Thoracic aorta (tissue), 2 donors: ENCODE measurements at regions not wholly inside any gene's neighbourhood (a gene's known extent, or its start where the extent isn't known, plus 50 kb on each side); places are given as distances from the start of the nearest gene placed in this dataset.
"Not testable (repeated sequence)": the region's sequence is repeated elsewhere in the genome, so short reads cannot be mapped to it uniquely, and the experiment has no call there.

ENCODE experiments used
- ATAC-seq: fragments of 150-250 bp; one replicate; pipeline ENCODE4 v1.8.0; 2017; ENCODE audit warnings: low read depth; ENCODE audit not compliant: insufficient number of reproducible peaks, low FRiP score
- DNase-seq: peaks from one replicate; pipeline ENCODE4 v3.0.0-alpha.2; 2020; ENCODE audit warnings: low spot score
- H3K27ac ChIP-seq, 2 donors: fragments of 200-600 bp; sonication (generic); 1 replicate in 1 of 2; 2 replicates in 1 of 2; pipeline ENCODE4 v1.5.1; 2016; ENCODE audit warnings: mild to moderate bottlenecking in 2 of 2, moderate library complexity in 2 of 2
- H3K27me3 ChIP-seq: fragments of 200-600 bp; sonication (generic); replicated peaks from 2 replicates; pipeline ENCODE4 v1.6.0; 2016; ENCODE audit warnings: mild to moderate bottlenecking; ENCODE audit not compliant: insufficient read depth
- H3K36me3 ChIP-seq: fragments of 200-600 bp; sonication (generic); one replicate; pipeline ENCODE4 v1.5.1; 2016
- H3K4me1 ChIP-seq, 2 donors: fragments of 200-600 bp; sonication (generic); 1 replicate in 1 of 2; 2 replicates in 1 of 2; pipeline versions ENCODE4 v1.5.1 to v1.6.0; 2016; ENCODE audit warnings: low read depth in 2 of 2, mild to moderate bottlenecking in 1 of 2; ENCODE audit not compliant: control insufficient read depth in 1 of 2
- H3K4me3 ChIP-seq: fragments of 200-600 bp; sonication (generic); 2 replicates; pipeline ENCODE4 v1.5.1; 2016; ENCODE audit warnings: mild to moderate bottlenecking
- H3K9me3 ChIP-seq: fragments of 200-600 bp; sonication (generic); 2 replicates; pipeline ENCODE4 v1.5.1; 2016
- TF ChIP-seq, protein P1 (sequence below): fragments of 200-600 bp; sonication (generic); IDR thresholded peaks from one replicate; pipeline ENCODE4 v1.5.1; 2019; ENCODE audit warnings: antibody characterized with exemption

DNA sequence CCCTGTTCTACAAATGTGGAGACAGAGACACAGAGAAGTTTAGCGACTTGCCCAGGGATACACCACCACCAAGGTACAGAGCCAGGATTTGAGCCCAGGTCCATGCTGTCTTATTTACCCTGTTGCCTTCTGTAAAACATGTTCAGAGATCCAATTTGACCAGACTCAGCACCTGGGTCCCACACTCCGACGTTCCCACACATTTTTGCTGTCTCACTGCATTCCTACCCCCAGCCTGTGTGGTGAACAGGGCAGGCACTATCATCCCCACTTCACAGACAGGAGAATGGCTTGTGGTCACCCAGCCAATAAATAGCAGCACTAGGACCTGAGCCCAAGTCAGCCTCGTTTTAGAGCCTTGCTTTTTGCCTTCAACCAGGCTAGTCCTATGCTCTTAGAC lies 102.8 kb downstream of the PJA1 start:
- ATAC-seq: no peak
- no peak overlapping the region for H3K4me3 ChIP-seq
- H3K9me3 ChIP-seq: no peaks in the 10 kb centered on the region
- no peak overlapping the region for H3K27ac ChIP-seq
- no peaks in the 10 kb centered on the region for H3K4me1 ChIP-seq
- no peaks in the 10 kb centered on the region for H3K27me3 ChIP-seq
- DNase-seq: no peak
- no peaks in the 10 kb centered on the region for H3K36me3 ChIP-seq
- TF ChIP-seq, protein P1, sequence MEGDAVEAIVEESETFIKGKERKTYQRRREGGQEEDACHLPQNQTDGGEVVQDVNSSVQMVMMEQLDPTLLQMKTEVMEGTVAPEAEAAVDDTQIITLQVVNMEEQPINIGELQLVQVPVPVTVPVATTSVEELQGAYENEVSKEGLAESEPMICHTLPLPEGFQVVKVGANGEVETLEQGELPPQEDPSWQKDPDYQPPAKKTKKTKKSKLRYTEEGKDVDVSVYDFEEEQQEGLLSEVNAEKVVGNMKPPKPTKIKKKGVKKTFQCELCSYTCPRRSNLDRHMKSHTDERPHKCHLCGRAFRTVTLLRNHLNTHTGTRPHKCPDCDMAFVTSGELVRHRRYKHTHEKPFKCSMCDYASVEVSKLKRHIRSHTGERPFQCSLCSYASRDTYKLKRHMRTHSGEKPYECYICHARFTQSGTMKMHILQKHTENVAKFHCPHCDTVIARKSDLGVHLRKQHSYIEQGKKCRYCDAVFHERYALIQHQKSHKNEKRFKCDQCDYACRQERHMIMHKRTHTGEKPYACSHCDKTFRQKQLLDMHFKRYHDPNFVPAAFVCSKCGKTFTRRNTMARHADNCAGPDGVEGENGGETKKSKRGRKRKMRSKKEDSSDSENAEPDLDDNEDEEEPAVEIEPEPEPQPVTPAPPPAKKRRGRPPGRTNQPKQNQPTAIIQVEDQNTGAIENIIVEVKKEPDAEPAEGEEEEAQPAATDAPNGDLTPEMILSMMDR: no peak

DNA sequence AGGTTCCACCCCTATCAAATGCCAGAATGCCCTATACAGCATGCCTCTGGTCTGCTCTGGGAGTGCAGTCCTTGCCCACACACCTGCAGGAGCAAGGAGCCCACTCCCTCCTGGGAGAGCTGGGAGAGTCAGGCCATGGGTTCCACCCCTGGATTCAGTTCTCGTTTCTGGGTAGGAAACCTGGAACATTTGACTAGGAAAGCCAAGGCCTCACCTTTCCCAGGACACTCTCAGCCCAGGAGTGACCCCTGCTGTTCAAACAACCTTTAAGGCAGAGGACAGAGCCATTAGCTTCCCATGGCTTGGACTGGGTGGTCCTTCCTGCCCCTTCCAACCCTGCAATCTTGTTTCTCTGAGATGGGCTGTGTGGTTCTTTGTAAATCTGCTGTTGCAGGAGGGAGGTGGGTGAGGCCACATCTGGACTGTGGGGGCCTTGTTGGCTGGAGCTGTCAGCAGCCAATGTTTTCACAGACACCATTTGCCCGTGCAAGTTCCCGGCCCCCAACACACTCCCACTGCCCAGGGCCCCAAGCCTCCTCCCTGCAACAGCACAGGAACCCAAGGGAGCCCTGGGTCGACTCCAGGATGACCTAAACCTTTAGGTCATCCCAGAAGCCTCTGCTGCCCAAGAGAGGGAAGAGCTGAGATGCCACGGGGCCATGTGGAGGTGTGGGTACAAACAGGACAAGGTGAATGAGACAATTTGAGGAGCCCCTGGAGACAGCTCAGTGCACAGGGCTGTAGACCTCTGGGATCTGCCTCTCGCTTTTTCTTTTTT lies 104.4 kb downstream of the PJA1 start:
- ATAC-seq (no peak), DNase-seq (no peak)
- no peaks in the 10 kb centered on the region for H3K4me1 ChIP-seq
- H3K27ac ChIP-seq: no peak overlapping the region
- no peak overlapping the region for H3K4me3 ChIP-seq
- no peaks in the 10 kb centered on the region for H3K36me3 ChIP-seq
- H3K27me3 ChIP-seq: no peaks in the 10 kb centered on the region
- no peaks in the 10 kb centered on the region for H3K9me3 ChIP-seq
- TF ChIP-seq, protein P1: peak; percentile 32

DNA sequence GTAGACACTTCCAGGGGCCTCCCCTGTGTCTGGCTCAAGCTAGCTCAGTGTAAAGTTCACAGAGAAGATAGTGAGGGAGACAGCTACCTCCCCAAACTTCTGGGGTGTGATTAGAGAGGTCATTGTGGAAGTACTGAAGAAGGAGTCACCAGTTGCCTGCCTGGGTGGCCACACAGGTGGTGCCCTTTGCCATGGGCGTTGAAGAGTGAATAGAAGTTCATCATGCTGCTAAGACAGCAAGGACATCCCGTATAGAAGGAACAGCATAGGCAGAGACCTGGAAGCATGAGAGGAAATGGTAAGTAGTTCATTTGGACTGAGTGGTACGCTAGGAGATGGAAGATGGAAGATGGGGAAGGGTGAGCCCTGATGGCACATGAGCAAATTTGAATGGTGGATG lies 110.1 kb downstream of the PJA1 start:
- no peaks in the 10 kb centered on the region for H3K36me3 ChIP-seq
- H3K4me1 ChIP-seq: no peaks in the 10 kb centered on the region
- TF ChIP-seq, protein P1: no peak
- no peak overlapping the region for H3K4me3 ChIP-seq
- no peak for DNase-seq
- no peak overlapping the region for H3K27ac ChIP-seq
- H3K27me3 ChIP-seq: no peaks in the 10 kb centered on the region
- no peaks in the 10 kb centered on the region for H3K9me3 ChIP-seq
- ATAC-seq: no peak

DNA sequence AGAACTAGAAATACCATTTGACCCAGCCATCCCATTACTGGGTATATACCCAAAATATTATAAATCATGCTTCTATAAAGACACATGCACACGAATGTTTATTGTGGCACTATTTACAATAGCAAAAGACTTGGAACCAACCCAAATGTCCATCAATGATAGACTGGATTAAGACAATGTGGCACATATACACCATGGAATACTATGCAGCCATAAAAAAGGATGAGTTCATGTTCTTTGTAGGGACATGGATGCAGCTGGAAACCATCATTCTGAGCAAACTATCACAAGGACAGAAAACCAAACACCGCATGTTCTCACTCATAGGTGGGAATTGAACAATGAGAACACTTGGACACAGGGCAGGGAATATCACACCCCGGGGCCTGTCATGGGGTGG lies 110.8 kb downstream of the PJA1 start:
- not testable (repeated sequence) for H3K9me3 ChIP-seq, H3K27ac ChIP-seq, H3K4me1 ChIP-seq, H3K36me3 ChIP-seq, H3K4me3 ChIP-seq, ATAC-seq, H3K27me3 ChIP-seq, DNase-seq

DNA sequence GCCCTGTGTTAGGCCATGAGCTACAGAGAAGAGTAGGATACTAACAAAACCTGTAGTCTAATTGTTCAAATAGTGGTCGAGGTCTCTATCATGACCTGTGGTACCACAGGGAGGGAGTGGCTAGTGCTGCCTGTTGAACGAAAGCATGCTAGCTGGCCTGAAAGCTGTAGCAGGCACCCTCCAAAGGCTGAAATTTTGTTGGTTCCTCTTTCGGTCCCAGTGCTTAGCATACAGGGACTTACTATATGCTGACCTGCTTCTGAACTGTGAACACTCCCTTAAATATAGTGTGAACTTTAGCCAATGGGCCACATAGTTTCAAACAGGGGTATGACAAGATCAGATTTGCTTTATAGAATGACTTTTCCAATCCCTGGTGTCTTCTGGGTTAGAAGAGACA lies 113.4 kb downstream of the PJA1 start:
- H3K9me3 ChIP-seq: no peaks in the 10 kb centered on the region
- H3K4me1 ChIP-seq: no peaks in the 10 kb centered on the region
- H3K36me3 ChIP-seq: no peaks in the 10 kb centered on the region
- ATAC-seq (no peak), DNase-seq (no peak)
- H3K4me3 ChIP-seq: no peak overlapping the region
- no peaks in the 10 kb centered on the region for H3K27me3 ChIP-seq
- TF ChIP-seq, protein P1: no peak
- no peak overlapping the region for H3K27ac ChIP-seq
